Gastroesophageal sphincter (tissue), 3 donors: ENCODE measurements at regions not wholly inside any gene's neighbourhood (a gene's known extent, or its start where the extent isn't known, plus 50 kb on each side); places are given as distances from the start of the nearest gene placed in this dataset.

Experiments
- CTCF ChIP-seq, 4 experiments: fragments of 200-600 bp in 2 of 4; fragments of 450-650 bp in 2 of 4; sonication (generic) in 1 of 4; IDR thresholded peaks; one replicate each; pipeline ENCODE4 v1.5.1; 2017 to 2019; ENCODE audit warnings: antibody characterized with exemption in 4 of 4, mild to moderate bottlenecking in 2 of 4, moderate library complexity in 2 of 4
- POLR2A ChIP-seq, 2 donors: fragments of 450-650 bp; IDR thresholded peaks; one replicate each; pipeline ENCODE4 v1.6.1; 2017; ENCODE audit warnings: antibody characterized with exemption in 2 of 2, mild to moderate bottlenecking in 2 of 2, moderate library complexity in 1 of 2
- POLR2AphosphoS5 ChIP-seq: sonication (generic); formaldehyde crosslinking; IDR thresholded peaks from one replicate; pipeline ENCODE4 v1.6.1; 2017; ENCODE audit warnings: antibody characterized with exemption

GRCh38 chr16:5428932-5429331 lies 331.3 kb upstream of the EEF2KMT start:
- no peak for TF ChIP-seq CTCF (IDR thresholded peaks at IDR 0.05)
- no peak for TF ChIP-seq POLR2A (IDR thresholded peaks at IDR 0.05)
- no peak for TF ChIP-seq POLR2AphosphoS5
